GM12801 (cell line): ENCODE measurements at regions not wholly inside any gene's neighbourhood (a gene's known extent, or its start where the extent isn't known, plus 50 kb on each side); places are given as distances from the start of the nearest gene placed in this dataset.

ENCODE experiments used
- TF ChIP-seq, protein P1 (sequence below): IDR thresholded peaks from one replicate; pipeline ENCODE4 v1.5.1; 2011; ENCODE audit warnings: control low read depth; ENCODE audit not compliant: insufficient read length; ENCODE audit errors: extremely low read depth

GRCh38 chr1:98452162-98452561, 209.4 kb upstream of the SNX7 start:
- TF ChIP-seq, protein P1, sequence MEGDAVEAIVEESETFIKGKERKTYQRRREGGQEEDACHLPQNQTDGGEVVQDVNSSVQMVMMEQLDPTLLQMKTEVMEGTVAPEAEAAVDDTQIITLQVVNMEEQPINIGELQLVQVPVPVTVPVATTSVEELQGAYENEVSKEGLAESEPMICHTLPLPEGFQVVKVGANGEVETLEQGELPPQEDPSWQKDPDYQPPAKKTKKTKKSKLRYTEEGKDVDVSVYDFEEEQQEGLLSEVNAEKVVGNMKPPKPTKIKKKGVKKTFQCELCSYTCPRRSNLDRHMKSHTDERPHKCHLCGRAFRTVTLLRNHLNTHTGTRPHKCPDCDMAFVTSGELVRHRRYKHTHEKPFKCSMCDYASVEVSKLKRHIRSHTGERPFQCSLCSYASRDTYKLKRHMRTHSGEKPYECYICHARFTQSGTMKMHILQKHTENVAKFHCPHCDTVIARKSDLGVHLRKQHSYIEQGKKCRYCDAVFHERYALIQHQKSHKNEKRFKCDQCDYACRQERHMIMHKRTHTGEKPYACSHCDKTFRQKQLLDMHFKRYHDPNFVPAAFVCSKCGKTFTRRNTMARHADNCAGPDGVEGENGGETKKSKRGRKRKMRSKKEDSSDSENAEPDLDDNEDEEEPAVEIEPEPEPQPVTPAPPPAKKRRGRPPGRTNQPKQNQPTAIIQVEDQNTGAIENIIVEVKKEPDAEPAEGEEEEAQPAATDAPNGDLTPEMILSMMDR = no peak

- TF ChIP-seq, protein P1 = no peak
These were observed 220.2 kb upstream of the SNX7 start for GRCh38 chr1:98441281-98441680.

DNA sequence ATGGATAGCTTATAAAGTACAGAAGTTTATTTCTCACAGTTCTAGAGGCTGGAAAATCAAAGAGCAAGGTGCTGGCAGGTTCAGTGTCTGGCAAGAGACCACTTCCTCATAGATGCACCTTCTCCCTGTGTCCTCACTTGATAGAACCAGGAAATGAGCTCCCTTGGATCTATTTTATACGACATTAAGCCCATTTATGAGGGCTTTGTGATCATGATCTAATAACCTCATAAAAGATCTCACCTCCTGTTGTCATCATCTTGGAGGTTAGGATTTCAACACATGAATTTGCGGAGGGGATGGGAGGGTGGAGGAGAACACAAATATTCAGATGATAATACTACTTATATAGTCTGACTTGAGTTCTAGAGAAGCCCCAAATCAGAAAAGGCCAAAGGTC, 222.1 kb upstream of the SNX7 start:
- TF ChIP-seq, protein P1 = no peak

GRCh38 chr1:98437540-98437939, 224.0 kb upstream of the SNX7 start:
- TF ChIP-seq, protein P1 = no peak

GRCh38 chr1:98437011-98437410, 224.5 kb upstream of the SNX7 start:
- TF ChIP-seq, protein P1 = no peak

DNA sequence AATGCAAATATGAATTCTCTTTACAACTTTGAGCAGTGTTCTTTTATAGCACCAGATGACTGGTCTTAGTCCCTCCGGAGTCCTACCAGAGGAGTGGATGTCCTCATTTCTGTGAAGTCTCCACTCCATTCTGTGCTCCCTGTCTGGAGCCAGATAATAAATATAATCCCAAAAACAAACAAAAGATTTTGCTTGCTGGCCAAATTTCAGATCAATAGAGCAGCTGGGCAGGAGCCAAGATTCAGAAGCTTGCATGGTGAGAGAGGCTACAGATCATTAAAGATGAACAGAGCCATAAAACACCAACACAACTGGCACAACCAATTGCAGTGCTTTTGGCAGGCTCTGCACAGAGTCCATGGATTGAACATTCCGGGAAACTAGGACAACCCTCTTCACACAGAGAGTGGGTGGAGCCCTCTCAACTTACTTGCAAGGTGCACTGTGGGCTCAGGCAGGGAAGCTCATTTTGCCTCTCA, 231.5 kb upstream of the SNX7 start:
- TF ChIP-seq, protein P1 = no peak

DNA sequence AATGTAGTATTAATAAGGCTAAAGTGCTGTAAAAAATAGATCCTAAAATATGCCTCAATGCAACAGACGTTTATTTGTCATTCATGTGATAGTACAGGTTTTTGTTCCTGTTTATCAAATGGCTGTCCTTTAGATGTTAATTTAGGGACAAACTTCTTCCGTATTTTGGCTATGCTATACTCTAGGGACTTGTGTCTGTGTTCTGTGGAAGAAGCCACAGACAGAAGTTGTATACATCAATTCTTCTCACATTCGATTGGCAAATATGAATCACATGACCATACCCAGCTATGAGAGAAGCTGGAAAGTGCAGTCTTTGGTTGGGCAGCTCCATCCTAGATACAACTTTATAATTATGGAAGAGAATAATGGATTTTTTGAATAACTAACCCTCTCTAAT, 232.7 kb upstream of the SNX7 start:
- TF ChIP-seq, protein P1 = no peak

DNA sequence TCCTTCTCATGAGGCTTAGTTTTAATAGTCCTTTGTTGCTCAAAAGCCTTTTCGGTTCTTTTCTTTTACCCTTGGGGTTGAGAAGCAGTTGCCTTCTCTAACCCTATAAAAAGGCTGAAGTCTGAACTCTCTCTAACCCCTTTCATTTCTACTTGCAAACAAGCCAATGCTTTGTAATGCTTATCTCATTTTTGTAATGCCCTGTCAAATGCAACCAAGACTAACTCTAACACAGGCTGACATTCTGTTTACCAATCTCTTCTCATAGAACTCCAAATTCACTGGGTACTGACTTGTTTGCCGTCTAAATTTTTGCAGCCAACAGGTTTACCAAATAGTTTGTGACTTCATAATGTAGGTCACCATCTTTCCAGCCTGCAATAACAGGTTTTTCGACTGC, 233.9 kb upstream of the SNX7 start:
- TF ChIP-seq, protein P1 = no peak
